ENCODE measurements at regions not wholly inside any gene's neighbourhood (a gene's known extent, or its start where the extent isn't known, plus 50 kb on each side); places are given as distances from the start of the nearest gene placed in this dataset.

DNA sequence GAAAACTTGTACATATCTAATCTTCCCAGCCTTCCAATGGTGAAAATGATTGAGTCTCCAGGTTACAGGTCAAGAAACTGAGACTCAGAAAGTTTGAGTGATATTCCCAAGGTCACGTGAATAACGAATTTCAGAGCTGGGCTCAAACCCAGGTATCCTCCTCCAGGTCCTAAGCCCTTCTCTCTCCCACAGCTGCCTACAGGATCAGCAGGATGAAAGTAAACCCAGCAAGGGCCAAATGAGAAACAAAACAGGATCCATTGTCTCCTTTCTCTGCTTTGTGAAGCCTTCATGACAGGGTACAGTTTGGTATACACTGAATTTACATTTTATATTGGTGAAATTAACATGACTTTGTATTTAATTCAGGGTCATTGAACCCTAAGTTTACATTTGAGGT is 208.1 kb downstream of the RBM26 start:
- Histone ChIP-seq H3K36me3 (replicated peaks; ENCODE audit: low read depth, low read length) (peaks cover 4% of the 10 kb centered on the region), H3K4me3 (ENCODE audit: low read length) (no peak overlapping the region), H3K9ac (ENCODE audit: low read length) (no peak overlapping the region), H3K4me1 (ENCODE audit: low read length) (peaks cover 26% of the 10 kb centered on the region), H3K79me2 (ENCODE audit: low read length) (no peaks in the 10 kb centered on the region), H3K27me3 (ENCODE audit: low read depth, low read length) (peaks cover 50% of the 10 kb centered on the region), H3K9me3 (ENCODE audit: insufficient read depth, low read length) (no peaks in the 10 kb centered on the region), H3K4me2 (ENCODE audit: low read length) (no peak overlapping the region), H3K27ac (ENCODE audit: low read length) (no peak overlapping the region), H4K20me1 (ENCODE audit: insufficient read depth, low read length) (peaks cover 4% of the 10 kb centered on the region), H2AFZ (ENCODE audit: low read depth, low read length) (no peak overlapping the region)
- TF ChIP-seq, protein P1, sequence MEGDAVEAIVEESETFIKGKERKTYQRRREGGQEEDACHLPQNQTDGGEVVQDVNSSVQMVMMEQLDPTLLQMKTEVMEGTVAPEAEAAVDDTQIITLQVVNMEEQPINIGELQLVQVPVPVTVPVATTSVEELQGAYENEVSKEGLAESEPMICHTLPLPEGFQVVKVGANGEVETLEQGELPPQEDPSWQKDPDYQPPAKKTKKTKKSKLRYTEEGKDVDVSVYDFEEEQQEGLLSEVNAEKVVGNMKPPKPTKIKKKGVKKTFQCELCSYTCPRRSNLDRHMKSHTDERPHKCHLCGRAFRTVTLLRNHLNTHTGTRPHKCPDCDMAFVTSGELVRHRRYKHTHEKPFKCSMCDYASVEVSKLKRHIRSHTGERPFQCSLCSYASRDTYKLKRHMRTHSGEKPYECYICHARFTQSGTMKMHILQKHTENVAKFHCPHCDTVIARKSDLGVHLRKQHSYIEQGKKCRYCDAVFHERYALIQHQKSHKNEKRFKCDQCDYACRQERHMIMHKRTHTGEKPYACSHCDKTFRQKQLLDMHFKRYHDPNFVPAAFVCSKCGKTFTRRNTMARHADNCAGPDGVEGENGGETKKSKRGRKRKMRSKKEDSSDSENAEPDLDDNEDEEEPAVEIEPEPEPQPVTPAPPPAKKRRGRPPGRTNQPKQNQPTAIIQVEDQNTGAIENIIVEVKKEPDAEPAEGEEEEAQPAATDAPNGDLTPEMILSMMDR (IDR thresholded peaks at IDR 0.05; ENCODE audit: low read depth, low read length), result no peak
- no peak for TF ChIP-seq EZH2phosphoT487 (IDR thresholded peaks at IDR 0.05; ENCODE audit: low read depth)

DNA sequence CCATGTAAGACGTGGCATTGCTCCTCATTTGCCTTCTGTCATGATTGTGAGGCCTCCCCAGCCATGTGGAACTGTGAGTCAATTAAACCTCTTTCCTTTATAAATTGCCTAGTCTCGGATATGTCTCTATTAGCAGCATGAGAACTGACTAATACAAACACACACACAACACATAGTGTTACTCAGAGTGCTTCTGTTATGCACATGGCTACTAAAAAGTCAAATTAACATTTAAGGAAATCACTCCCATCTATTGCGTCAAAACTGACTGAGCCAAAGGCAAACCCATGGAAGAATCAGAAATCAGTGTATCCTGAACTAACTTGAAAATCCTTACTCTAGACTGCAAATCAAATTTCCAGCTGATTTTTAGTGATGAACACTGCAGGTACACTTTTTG is 209.2 kb downstream of the RBM26 start:
- peaks cover 29% of the 10 kb centered on the region for H3K4me1 ChIP-seq (ENCODE audit: low read length)
- H3K9me3 ChIP-seq (ENCODE audit: insufficient read depth, low read length), result no peaks in the 10 kb centered on the region
- H3K9ac ChIP-seq (ENCODE audit: low read length), result no peak overlapping the region
- H2AFZ ChIP-seq (ENCODE audit: low read depth, low read length), result no peak overlapping the region
- H3K4me2 ChIP-seq (ENCODE audit: low read length), result no peak overlapping the region
- peaks cover 4% of the 10 kb centered on the region for H3K36me3 ChIP-seq (replicated peaks; ENCODE audit: low read depth, low read length)
- peaks cover 61% of the 10 kb centered on the region for H3K27me3 ChIP-seq (ENCODE audit: low read depth, low read length)
- H3K4me3 ChIP-seq (ENCODE audit: low read length), result no peak overlapping the region
- H4K20me1 ChIP-seq (ENCODE audit: insufficient read depth, low read length), result peaks cover 4% of the 10 kb centered on the region
- H3K27ac ChIP-seq (ENCODE audit: low read length), result no peak overlapping the region
- TF ChIP-seq, protein P1 (IDR thresholded peaks at IDR 0.05; ENCODE audit: low read depth, low read length), result no peak
- TF ChIP-seq EZH2phosphoT487 (IDR thresholded peaks at IDR 0.05; ENCODE audit: low read depth), result no peak
- H3K79me2 ChIP-seq (ENCODE audit: low read length), result no peaks in the 10 kb centered on the region

DNA sequence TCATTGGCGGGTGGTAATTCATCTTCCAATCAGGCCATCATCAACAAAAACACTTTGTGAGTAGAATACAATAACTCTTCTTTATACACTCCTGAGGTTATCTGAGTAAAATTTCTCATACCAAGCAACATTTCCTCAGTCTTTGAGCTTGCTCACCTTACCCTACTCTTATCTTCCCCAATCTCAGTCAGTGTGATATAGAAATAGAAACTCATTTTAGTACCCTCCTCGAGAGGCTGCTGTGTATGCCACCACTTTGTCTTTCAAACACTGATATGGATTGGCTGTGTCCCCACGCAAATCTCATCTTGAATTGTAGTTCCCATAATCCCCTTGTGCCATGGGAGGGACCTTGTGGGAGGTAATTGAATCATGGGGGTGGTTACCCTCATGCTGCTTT is 209.7 kb downstream of the RBM26 start:
- peaks cover 33% of the 10 kb centered on the region for H3K4me1 ChIP-seq (ENCODE audit: low read length)
- no peaks in the 10 kb centered on the region for H3K79me2 ChIP-seq (ENCODE audit: low read length)
- H3K27me3 ChIP-seq (ENCODE audit: low read depth, low read length), result peaks cover 65% of the 10 kb centered on the region
- no peak overlapping the region for H3K4me3 ChIP-seq (ENCODE audit: low read length)
- TF ChIP-seq, protein P1 (IDR thresholded peaks at IDR 0.05; ENCODE audit: low read depth, low read length), result no peak
- no peak for TF ChIP-seq EZH2phosphoT487 (IDR thresholded peaks at IDR 0.05; ENCODE audit: low read depth)
- H3K9me3 ChIP-seq (ENCODE audit: insufficient read depth, low read length), result no peaks in the 10 kb centered on the region
- no peak overlapping the region for H3K4me2 ChIP-seq (ENCODE audit: low read length)
- H3K27ac ChIP-seq (ENCODE audit: low read length), result no peak overlapping the region
- H2AFZ ChIP-seq (ENCODE audit: low read depth, low read length), result no peak overlapping the region
- peaks cover 4% of the 10 kb centered on the region for H3K36me3 ChIP-seq (replicated peaks; ENCODE audit: low read depth, low read length)
- peaks cover 4% of the 10 kb centered on the region for H4K20me1 ChIP-seq (ENCODE audit: insufficient read depth, low read length)
- no peak overlapping the region for H3K9ac ChIP-seq (ENCODE audit: low read length)

DNA sequence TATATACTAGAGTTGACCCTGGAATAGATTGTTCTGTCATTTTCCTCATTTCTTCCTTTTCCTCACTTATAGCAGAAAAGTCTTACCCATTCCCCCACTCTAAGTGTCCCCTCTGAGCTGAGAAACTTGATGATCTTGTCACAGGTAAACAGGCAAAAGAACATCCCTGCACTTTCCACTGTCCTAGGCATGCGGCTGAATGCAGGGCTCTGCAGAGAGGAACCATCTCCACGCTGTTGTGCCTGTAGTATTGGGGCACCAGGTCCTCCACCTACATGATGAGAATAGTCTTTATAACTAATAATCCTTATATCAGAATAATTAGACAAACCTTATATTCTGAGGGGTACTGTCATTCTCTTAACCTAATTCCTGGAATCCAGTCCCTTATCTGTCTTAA is 211.3 kb downstream of the RBM26 start:
- peaks cover 4% of the 10 kb centered on the region for H3K36me3 ChIP-seq (replicated peaks; ENCODE audit: low read depth, low read length)
- H3K4me2 ChIP-seq (ENCODE audit: low read length), result peak overlapping the region; percentile 67
- peaks cover 72% of the 10 kb centered on the region for H3K27me3 ChIP-seq (ENCODE audit: low read depth, low read length)
- peak overlapping the region; percentile 28 for H3K4me3 ChIP-seq (ENCODE audit: low read length)
- H3K27ac ChIP-seq (ENCODE audit: low read length), result no peak overlapping the region
- no peak for TF ChIP-seq EZH2phosphoT487 (IDR thresholded peaks at IDR 0.05; ENCODE audit: low read depth)
- TF ChIP-seq, protein P1 (IDR thresholded peaks at IDR 0.05; ENCODE audit: low read depth, low read length), result no peak
- H3K4me1 ChIP-seq (ENCODE audit: low read length), result peaks cover 46% of the 10 kb centered on the region
- no peaks in the 10 kb centered on the region for H3K9me3 ChIP-seq (ENCODE audit: insufficient read depth, low read length)
- peaks cover 4% of the 10 kb centered on the region for H4K20me1 ChIP-seq (ENCODE audit: insufficient read depth, low read length)
- no peaks in the 10 kb centered on the region for H3K79me2 ChIP-seq (ENCODE audit: low read length)
- H3K9ac ChIP-seq (ENCODE audit: low read length), result no peak overlapping the region
- no peak overlapping the region for H2AFZ ChIP-seq (ENCODE audit: low read depth, low read length)

Data from OCI-LY3 (cell line).